MCF 10A (cell line): ENCODE measurements at regions not wholly inside any gene's neighbourhood (a gene's known extent, or its start where the extent isn't known, plus 50 kb on each side); places are given as distances from the start of the nearest gene placed in this dataset.
A peak's percentile ranks its signal among the peaks of the same experiment; 100 is the strongest.

Source experiments
- BruUV-seq: library from RNA; stranded (reverse); fragments of 400-500 nt; replicated peaks from 2 replicates; lab custom pipeline; 2021; lab: Mats Ljungman, UMichigan
- CTCF ChIA-PET: fragments of 300-600 bp; sonication (Branson Sonifier 250); formaldehyde crosslinking; extraction: SDS; loops from one replicate; lab custom pipeline; 2021; ENCODE audit warnings: antibody characterized with exemption, inconsistent platforms; lab: Yijun Ruan, JAX
- POLR2A ChIA-PET: fragments of 300-600, 350-650 bp; sonication (Branson Sonifier 250); formaldehyde crosslinking; extraction: SDS; loops from one replicate; lab custom pipeline; 2020; ENCODE audit warnings: antibody characterized with exemption, inconsistent platforms; lab: Yijun Ruan, JAX
- DNase-seq: peaks from one replicate; pipeline ENCODE4 v3.0.0-alpha.2; 2018; ENCODE audit not compliant: unreplicated experiment
- H3K27ac Mint-ChIP-seq: one replicate; pipeline ENCODE4 v1.8.0; 2022; ENCODE audit warnings: mild to moderate bottlenecking, low read depth, mixed read lengths; ENCODE audit not compliant: unreplicated experiment
- H3K27me3 Mint-ChIP-seq: one replicate; pipeline ENCODE4 v1.8.0; 2022; ENCODE audit warnings: mixed read lengths; ENCODE audit not compliant: insufficient read depth, unreplicated experiment
- H3K36me3 Mint-ChIP-seq: one replicate; pipeline ENCODE4 v1.8.0; 2022; ENCODE audit warnings: mild to moderate bottlenecking, moderate library complexity, mixed read lengths; ENCODE audit not compliant: insufficient read depth, unreplicated experiment
- H3K4me1 Mint-ChIP-seq: one replicate; pipeline ENCODE4 v1.8.0; 2022; ENCODE audit warnings: mixed read lengths; ENCODE audit not compliant: insufficient read depth, unreplicated experiment
- H3K4me3 Mint-ChIP-seq: one replicate; pipeline ENCODE4 v1.8.0; 2022; ENCODE audit warnings: mild to moderate bottlenecking, moderate library complexity, mixed read lengths; ENCODE audit not compliant: unreplicated experiment
- H3K9me3 Mint-ChIP-seq: one replicate; pipeline ENCODE4 v1.8.0; 2022; ENCODE audit warnings: mixed read lengths; ENCODE audit not compliant: unreplicated experiment
- intact Hi-C: fragments of 100-400 bp; cut with micrococcal nuclease; formaldehyde crosslinking; loops from 2 replicates; pipeline ENCODE4 v1.14.1; 2022
- TF ChIP-seq, protein P1 (sequence below): fragments of 200-600 bp; IDR thresholded peaks from one replicate; pipeline ENCODE4 v1.8.0; 2022; ENCODE audit warnings: antibody characterized with exemption, mild to moderate bottlenecking; ENCODE audit not compliant: unreplicated experiment

DNA sequence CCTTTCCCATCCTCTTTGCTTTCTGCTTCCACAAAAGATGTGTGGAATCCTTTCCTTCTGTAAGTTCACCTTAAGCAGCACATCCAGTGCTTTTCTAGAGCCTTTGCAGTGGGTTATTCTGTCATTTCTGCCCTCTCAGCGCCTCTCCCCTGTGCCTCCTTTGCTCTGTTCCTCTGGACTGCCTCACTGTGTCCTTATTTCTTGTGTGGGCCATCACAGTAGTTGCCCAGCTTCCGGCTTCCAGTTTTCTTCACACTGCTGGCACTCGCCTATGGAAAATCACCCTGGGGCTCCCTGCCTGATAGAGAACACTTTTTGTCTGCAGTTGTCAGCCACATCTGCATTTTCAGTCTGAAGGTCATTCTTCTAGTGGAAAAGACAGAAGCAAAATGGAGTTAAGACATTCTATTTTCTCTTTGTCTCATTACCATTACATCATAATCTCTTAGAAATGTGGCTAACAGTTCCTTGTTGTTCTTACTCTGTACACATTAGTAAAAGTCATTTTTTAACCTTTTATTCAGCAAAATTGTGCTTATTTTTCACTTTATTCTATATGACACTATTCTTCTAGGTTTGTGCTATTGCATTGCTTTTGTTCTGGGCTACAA lies 64.1 kb upstream of the ZNF608 start:
- no peak for DNase-seq
- intact Hi-C loops: no loop called here
- Mint-ChIP-seq H3K4me3 (no peak overlapping the region), H3K27me3 (no peaks in the 10 kb centered on the region), H3K9me3 (no peaks in the 10 kb centered on the region), H3K27ac (no peak overlapping the region), H3K4me1 (no peaks in the 10 kb centered on the region), H3K36me3 (no peaks in the 10 kb centered on the region)
- TF ChIP-seq, protein P1, sequence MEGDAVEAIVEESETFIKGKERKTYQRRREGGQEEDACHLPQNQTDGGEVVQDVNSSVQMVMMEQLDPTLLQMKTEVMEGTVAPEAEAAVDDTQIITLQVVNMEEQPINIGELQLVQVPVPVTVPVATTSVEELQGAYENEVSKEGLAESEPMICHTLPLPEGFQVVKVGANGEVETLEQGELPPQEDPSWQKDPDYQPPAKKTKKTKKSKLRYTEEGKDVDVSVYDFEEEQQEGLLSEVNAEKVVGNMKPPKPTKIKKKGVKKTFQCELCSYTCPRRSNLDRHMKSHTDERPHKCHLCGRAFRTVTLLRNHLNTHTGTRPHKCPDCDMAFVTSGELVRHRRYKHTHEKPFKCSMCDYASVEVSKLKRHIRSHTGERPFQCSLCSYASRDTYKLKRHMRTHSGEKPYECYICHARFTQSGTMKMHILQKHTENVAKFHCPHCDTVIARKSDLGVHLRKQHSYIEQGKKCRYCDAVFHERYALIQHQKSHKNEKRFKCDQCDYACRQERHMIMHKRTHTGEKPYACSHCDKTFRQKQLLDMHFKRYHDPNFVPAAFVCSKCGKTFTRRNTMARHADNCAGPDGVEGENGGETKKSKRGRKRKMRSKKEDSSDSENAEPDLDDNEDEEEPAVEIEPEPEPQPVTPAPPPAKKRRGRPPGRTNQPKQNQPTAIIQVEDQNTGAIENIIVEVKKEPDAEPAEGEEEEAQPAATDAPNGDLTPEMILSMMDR: no peak
- ChIA-PET CTCF (interaction anchor here (1.0 kb wide), 1 partner anchor 145 kb away, joined by 3 read pairs; no protein-coding TSS in a partner anchor), POLR2A (interaction anchor here (0.6 to 2.0 kb wide), 7 partner anchors 13 to 196 kb away, joined by 3 to 9 read pairs (median 3); no protein-coding TSS in a partner anchor)
- BruUV-seq: no TSS peak

GRCh38 chr5:124812771-124813358 lies 66.4 kb upstream of the ZNF608 start:
- no peaks in the 10 kb centered on the region for H3K4me1 Mint-ChIP-seq
- no peaks in the 10 kb centered on the region for H3K36me3 Mint-ChIP-seq
- H3K27ac Mint-ChIP-seq: peak overlapping the region; percentile 4
- POLR2A ChIA-PET: interaction anchor here (0.6 to 1.8 kb wide), 10 partner anchors 8 to 672 kb away, joined by 3 to 6 read pairs (median 3); no protein-coding TSS in a partner anchor
- TF ChIP-seq, protein P1: no peak
- H3K4me3 Mint-ChIP-seq: no peak overlapping the region
- BruUV-seq: no TSS peak
- CTCF ChIA-PET: interaction anchor here (0.5 to 0.8 kb wide), 6 partner anchors 8 to 1316 kb away, joined by 3 to 5 read pairs (median 4); no protein-coding TSS in a partner anchor
- no peaks in the 10 kb centered on the region for H3K9me3 Mint-ChIP-seq
- no peak for DNase-seq
- no peaks in the 10 kb centered on the region for H3K27me3 Mint-ChIP-seq
- intact Hi-C loops: no loop called here

DNA sequence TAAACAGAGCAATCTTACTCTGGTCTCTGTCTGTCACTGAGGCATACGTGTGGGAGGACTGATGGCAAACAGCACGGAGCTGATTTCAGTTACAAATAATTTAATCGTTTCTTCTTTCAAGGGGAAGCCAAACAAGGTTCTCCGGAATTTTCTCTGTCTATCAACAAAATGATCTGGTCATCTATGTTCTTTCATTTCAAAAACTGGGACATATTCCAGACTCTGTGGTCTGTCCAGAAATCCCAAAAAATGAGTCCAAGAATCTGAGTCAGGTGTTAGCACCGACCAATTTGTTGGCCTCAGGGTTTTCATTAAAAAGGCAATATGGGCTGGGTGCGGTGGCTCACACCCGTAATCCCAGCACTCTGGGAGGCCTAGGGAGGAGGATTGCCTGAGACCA lies 69.9 kb upstream of the ZNF608 start:
- DNase-seq: no peak
- intact Hi-C loops: no loop called here
- ChIA-PET POLR2A (interaction anchor here (1.1 to 1.7 kb wide), 3 partner anchors 9 to 25 kb away, joined by 4 to 6 read pairs (median 4); no protein-coding TSS in a partner anchor), CTCF (interaction anchor here (0.6 to 1.5 kb wide), 2 partner anchors 10 to 42 kb away, joined by 3 to 6 read pairs; no protein-coding TSS in a partner anchor)
- TF ChIP-seq, protein P1: no peak
- Mint-ChIP-seq H3K27ac (peak overlapping the region; percentile 37), H3K9me3 (no peaks in the 10 kb centered on the region), H3K36me3 (no peaks in the 10 kb centered on the region), H3K27me3 (no peaks in the 10 kb centered on the region), H3K4me3 (no peak overlapping the region), H3K4me1 (peaks cover 14% of the 10 kb centered on the region)
- BruUV-seq: no TSS peak

DNA sequence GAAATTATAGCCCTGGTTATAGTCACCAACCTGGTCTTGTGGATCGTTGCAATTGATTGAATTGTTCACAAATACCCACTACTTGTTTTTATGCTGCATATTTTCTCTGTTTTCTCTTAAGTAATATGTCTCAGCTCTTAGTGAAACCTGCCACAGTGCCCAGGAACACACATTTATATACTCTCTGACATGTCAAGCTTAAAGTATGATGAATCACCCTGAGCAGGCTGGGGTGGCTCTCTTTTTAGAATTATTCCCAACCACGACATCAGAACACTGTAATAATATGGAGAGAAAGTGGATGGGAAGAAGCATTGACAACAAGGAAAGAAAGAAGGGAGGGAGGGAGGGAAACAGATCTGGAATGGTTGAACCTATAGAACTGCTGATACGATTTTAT lies 72.8 kb upstream of the ZNF608 start:
- intact Hi-C loops: no loop called here
- TF ChIP-seq, protein P1: no peak
- H3K4me3 Mint-ChIP-seq: no peak overlapping the region
- CTCF ChIA-PET: interaction anchor here (0.6 kb wide), 1 partner anchor 131 kb away, joined by 3 read pairs; no protein-coding TSS in a partner anchor
- H3K9me3 Mint-ChIP-seq: no peaks in the 10 kb centered on the region
- no peaks in the 10 kb centered on the region for H3K36me3 Mint-ChIP-seq
- peaks cover 23% of the 10 kb centered on the region for H3K4me1 Mint-ChIP-seq
- BruUV-seq: no TSS peak
- no peak for DNase-seq
- H3K27ac Mint-ChIP-seq: peak overlapping the region; percentile 75
- H3K27me3 Mint-ChIP-seq: no peaks in the 10 kb centered on the region
- POLR2A ChIA-PET: interaction anchor here (0.9 to 1.9 kb wide), 3 partner anchors 10 to 23 kb away, joined by 3 to 13 read pairs (median 4); no protein-coding TSS in a partner anchor
